ENCODE measurements at regions not wholly inside any gene's neighbourhood (a gene's known extent, or its start where the extent isn't known, plus 50 kb on each side); places are given as distances from the start of the nearest gene placed in this dataset.
"Not testable (repeated sequence)": the region's sequence is repeated elsewhere in the genome, so short reads cannot be mapped to it uniquely, and the experiment has no call there.

DNA sequence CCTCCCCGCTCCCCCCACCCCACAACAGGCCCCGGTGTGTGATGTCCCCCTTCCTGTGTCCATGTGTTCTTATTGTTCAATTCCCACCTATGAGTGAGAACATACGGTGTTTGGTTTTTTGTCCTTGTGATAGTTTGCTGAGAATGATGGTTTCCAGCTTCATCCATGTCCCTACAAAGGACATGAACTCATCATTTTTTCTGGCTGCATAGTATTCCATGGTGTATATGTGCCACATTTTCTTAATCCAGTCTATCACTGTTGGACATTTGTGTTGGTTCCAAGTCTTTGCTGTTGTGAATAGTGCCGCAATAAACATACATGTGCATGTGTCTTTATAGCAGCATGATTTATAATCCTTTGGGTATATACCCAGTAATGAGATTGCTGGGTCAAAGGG, 104.3 kb downstream of the MTPN start:
- not testable (repeated sequence) for DNase-seq

DNA sequence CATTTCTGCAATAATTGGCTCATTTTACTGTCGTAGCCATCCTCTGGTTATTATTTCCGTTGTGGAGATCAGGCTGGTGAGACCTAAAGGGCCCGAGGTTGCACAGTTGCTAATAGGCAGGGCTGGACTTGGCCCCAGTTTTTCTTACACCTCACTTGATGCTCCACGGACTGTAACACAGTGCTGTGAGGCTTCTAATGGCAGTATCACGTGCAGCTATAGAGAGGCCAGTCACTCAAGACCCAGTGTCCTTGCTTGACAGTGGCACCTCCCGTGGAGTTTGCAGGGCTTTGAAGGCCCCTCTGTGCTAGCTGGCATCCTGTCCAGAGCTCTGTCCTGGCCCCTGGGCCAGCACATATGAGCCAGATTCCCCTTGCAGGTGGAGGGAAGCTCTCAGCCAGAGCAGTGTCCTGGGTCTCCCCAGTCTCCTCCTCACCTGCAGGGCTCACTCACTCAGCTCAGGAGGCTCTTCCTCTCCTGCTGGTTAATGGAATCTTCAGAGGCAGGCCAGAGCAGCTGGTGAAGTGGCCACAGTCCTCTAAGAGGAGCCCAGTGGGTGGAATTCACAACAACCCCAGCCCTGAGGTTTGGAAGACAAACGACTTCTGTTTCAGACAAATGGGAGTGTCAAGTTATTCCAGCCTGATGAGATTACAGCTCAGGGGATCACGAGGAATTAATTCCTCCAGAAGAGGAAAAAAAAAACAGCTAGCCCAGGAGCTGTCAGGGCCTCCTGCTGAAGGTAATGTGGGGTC, 114.2 kb upstream of the FAM180A start:
- DNase-seq: no peak

DNA sequence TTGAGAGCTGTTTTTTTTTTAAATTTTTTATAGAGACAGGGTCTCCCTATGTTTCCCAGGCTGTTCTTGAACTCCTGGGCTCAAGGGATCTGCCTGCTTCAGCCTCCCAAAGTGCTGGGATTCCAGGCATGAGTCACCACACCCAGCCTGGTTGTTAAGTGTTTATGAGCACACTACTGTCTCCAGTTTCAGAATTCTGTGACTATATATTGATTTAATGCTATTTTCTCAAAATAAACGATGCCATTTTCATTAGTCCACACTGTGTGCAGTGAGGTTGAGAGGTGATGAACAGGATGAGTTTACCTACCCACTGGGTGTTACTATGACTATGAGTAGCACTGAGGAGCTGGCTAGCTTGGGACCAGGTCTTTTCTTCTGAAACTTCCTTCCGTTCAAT, 110.9 kb upstream of the FAM180A start:
- no peak for DNase-seq

DNA sequence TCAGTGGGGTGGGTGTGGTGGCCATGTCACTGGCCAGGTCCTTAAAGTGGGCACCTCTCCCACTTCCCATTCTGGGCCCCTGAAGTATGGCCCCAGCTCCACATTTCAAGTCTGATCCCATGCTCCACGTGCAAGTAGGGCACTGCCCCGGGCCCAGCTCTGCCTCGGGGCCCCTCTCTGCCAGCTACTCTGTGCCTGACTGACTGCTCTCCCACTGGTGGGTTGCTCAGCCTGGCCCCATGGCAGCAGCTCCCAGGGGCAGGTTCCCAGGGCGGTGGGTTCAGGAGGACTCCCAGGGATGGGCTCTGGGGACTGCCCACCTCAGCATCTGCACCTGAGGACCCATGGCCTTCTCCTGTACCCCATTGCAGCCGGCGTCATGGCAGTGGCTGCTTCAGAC, 110.2 kb upstream of the FAM180A start:
- DNase-seq: no peak

DNA sequence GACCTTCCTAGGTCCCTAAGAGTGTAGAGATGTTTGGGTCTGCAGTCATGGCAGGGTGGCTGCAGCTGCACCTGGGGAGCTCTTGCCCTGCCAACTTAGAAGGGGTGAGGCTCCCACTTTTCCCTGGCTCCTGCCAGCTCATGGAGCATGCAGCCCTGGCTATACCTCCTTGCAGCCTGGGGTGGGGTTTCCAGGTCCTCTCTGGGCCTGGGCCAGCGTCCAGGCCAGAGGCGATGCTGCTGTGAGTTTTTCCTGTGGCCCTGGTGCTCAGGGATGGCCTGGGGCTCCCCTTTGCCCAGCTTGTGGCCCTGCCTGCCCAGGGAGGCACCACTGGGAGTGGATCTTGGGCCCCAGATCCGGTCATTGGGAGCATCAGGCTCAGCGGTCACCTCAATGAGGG, 109.8 kb upstream of the FAM180A start:
- DNase-seq: no peak

DNA sequence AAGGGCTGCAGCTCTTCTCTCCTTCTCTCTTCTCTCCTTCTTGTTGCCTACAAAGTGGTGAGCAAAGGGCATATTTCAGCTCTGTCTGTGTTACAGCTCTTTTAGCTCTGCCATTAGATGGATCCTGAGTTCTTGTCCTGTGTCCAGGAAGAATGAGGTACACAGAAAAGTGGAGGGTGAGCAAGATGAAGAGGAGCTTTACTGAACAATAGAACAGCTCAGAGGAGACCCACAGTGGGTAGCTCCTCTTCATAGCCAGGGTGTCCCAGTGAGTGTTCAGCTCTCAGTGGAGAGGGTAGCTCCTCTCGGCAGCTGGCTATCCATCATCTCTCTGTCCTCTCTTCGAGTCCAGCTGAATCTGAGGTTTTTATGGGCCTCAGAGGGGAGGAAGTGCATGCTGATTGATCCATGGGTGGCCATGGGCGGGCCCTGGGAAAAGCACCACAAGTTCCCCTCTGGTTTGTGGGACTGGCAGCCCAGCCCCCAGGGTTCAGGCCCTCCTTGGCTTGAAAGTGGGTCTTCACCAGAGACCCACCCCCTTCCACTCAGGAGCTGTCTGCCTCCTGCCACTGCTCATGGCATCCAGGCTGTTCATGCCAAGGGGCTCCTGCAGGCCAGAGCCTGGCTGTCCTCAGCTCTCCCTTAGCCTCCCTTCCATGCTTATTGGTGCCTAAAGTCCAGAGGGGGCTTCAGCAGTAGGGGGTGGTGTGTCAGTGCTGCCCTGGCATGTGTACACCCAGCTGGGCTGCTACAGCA, 109.1 kb upstream of the FAM180A start:
- DNase-seq: no peak

DNA sequence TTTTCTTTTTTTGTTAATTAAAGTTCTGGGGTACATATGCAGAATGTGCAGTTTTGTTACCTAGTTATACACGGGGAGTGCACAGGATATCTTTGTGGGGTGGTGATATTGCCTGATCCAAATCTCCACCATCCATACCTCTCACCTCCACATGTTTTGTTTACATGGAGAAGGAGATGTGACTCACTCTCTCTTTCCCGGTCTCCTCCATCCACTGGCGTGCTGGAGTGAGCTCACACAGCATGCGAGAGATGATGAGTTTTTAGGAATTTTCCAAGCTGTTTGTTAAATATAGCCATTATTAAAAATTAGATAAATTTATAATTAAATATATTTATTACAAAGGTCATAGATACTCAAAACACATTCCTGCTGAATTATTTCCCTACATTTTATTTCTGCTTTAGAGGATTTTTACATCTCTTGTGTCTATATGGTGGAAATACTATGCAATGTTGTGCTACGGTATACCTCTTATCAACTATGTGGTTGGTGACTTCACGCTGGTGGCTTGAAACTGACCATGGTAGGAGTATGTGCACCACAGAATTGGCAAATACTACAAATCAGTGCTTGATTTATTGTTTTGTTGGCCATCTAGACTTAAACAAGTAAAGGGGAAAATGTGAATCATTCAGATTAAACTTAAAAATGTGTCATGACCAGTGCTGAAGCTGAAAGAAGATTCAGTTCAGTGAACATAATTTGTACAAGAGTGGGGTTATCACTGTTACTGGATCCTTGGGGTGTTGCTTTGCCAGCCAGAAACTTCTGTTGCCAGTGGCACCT, 107.9 kb upstream of the FAM180A start:
- DNase-seq: no peak

DNA sequence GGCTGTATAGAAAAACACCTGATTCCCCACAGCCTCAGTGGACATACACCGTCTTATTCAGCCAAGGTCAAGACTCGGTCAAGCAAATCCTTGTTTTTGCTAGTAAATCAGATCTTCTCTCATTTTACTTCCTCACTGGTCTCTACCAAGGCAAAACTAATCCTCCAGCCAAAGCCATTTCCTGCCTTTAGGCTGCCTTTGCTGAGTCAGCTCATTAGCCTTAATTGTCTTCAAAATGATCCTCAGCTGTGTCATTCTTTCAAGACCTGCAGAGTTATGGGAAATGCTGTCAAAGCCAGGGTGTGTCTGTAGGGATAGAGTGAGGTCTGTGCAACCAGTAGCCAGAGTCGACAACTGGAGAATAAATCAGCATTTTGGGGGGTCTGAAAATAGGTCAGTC, 107.2 kb upstream of the FAM180A start:
- DNase-seq: no peak

DNA sequence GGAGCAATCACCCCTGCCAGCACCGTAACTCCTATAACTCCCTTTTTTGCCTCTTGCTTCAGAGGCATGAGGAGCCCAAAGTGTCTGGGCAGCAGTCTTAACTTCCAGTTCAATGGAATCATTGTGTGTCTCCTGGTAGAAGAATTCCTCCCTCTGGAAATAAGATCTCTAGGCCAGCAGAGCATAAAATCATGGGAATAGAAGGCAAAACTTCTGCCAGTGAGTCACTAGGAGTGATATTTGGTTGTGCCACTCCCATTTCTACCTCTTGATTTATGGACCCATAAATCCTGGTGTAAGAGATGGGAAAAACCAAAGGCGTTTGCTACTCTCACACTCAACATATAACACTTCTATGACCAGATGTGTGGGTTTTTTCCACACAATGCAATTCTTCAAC, 104.9 kb upstream of the FAM180A start:
- DNase-seq: no peak

DNA sequence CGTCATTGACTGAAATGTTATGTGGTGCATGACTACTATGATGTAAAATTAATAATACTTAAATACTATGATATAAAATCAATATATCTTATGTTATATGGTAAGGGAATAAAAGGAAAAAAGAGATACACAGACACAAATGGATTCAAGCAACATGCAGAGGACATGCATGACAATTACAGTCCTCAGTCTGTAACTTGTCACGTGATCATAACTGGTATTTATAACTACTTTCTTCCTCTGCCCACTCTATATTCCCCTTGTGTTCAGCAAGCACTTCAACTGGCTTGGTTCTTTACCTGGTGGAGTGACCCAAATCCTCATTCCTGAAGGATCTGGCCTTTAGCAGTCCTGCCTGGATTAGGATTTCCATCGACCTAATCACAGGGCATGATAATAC, 104.4 kb upstream of the FAM180A start:
- no peak for DNase-seq

DNA sequence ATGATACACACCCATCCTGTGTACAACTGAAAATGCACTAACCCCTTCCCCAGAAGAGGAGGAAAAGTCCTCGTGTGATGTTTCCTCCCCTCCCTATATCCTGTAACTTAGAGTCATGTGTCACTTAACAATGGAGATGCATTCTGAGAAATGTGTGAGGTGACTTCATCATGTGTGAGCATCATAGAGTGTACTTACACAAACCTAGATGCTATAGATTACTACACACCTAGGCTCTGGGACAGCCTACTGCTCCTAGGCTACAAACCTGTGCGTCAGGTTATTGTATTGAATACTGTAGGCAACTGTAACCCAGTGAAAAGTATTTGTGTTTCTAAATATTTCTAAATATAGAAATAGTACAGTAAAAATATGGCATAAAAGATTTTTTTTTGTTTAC, 98.6 kb upstream of the FAM180A start:
- no peak for DNase-seq

DNA sequence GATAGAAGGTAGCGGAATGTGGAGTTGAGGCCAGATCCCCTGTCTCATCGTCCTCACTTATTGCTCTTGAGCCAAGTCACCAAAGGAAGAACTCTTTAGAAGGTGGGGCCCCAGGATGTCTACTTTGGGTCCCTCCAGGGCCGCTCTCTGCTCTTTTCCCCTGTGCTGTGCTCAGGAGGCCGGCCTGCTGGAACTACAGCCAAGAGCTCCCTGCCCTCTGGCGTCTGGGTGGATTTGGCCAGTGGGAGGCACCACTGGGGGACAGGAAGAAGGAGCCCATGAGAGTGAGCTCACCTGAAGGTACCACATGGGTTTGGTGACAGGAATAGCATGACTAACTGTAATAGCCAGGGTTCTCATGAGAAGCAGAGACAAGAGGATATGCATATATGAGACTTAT, 97.7 kb upstream of the FAM180A start:
- no peak for DNase-seq

DNA sequence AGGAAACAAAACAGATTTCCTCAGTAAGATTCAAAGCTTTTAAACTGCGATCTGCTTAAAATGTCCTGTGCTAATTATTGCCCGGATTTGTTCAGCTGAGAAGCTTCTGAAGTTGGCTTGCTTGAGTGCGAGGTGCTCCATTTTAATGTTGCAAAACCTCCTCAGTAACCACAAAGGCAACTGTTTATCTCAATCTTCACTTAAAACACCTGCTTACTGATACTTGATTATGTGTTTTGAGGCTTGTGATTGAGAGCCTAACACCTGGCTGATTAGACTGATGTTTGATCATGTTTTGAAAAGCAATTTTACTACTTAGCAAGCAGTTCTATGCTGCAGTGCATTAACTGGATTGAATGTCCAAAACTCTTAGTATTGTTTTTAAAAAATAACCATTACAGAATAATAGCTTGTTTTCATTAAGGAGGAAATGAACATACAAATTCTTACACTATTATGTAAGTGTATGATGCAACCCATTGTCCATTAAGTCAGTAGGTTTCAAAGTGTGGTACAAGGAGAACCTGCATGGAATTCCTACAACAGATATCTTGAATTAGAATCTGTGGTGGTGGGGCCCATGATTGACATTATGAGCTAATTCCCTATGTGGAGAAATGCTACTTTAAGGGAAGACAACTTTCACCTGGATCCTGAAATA, 96.9 kb upstream of the FAM180A start:
- no peak for DNase-seq

DNA sequence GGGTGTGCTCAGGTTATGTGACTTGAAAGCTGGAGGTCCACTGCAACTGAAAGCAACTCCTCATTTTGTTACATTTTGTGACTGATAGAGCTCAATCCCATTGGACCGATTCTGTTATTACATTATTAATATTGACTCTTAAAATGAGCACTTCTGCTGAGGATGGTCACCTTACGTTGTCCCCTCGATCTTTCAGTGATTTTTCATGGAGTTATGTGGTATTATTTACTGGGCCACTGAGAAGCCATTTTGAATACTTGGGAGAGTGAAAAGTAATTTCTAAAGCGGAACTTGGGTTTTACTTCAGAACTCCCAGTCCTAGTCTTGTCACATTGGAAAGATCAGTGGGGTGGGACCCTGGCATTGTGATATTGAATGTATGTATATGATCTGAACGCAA, 96.3 kb upstream of the FAM180A start:
- no peak for DNase-seq

DNA sequence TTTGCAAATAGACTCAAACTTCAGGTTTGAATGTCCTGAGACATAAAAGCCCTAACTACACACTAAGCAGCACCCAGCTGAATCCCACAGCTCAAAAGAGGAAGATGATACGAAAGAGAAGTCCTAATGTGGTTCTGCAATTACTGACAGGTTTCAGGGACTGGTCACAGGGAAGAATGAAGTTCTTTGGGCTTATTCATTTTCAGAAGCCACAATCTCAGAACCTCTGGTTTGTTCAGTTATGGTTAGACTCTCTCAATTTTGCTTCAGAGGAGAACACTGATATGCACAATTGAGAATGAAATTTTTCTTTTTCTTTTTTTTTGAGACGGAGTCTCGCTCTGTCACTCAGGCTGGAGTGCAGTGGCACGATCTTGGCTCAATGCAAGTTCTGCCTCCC, 94.6 kb upstream of the FAM180A start:
- peak; percentile 29 for DNase-seq

DNA sequence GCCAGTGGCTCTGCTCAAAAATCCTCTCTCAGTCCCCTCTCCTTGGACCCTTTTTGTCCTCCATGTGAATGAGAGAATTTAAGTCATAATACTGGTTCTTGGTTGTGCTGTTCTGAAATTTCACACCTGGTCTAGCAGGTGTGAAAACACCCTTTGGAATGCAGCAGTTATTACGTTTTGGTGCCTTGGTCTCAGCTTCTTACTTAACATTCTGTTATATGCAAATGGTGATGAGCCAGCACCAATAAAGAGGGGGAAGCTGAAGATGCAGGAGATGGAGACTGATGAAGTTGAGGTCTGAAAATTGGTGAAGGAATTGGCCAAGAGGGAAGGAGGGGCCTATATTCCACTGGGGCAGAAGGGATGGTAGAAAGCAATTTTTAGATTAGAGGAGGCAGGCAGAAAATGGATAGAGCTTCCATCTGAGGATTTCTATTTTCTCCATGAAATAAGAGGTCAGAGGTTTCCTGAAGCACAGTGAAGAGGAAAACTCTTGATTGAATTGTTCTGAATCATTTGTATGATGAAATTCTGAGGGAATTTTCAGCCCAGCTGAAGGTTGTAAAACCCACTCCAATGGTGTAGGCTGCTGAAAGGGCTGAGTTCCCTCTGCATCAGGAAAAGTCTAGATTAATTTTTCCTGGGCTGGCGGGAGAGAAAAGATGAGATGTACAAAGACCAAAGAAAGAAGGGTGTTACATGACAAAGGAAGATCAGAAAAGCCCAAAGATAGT, 94.0 kb upstream of the FAM180A start:
- no peak for DNase-seq

DNA sequence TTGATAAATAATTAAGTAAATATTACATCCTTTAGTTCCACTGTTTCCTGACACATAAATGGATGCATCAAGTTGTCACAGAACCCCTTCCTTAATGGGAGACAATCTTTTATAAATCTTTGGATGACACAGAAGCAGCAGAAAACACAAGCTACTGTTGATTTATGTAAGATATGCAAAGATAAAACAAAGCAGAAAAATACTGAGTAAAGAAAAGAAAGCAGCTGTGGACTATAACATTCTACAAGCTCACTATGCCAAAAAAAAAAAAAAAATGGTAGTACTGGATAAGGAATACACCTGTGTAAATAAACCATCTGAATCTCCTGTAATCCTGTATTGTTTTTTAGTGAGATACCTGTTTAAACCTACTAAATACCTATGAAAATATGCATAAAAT, 92.0 kb upstream of the FAM180A start:
- DNase-seq: no peak

DNA sequence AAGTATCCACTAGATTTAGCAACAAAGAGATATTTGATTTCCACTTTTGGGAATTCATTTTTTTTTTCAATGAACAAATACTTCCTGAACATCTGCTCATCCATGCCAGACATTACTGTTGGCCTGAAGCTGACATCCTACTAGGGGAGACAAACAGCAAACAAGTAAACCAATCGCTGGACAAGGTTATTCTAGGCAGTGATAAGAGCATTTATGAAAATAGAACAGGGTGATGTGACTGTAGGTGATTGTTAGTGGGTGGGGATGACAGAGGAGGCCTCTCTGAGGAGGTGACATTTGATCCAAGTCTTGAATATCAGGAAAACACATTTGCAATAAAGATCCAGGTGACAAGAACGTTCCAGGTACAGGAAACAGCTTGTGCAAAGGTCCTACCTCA, 89.1 kb upstream of the FAM180A start:
- DNase-seq: no peak

DNA sequence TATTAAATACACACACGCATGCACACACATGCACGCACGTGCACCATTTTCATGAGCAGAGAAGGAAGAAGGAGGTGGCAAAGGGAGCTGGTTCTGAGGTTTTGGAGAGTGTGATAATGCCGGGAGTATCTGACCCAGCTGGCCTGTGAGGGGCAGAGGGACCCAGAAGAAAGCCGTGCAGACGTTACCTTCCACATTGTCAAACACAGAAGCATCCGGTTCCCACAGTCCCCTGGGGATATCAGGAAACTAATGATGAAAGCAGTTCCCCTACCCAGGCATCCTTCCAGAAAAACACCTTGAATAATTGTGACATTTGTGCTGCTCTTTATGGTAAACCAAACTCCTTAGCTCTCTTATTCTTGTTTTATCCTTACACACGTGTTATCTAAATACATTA, 85.7 kb upstream of the FAM180A start:
- DNase-seq: no peak

DNA sequence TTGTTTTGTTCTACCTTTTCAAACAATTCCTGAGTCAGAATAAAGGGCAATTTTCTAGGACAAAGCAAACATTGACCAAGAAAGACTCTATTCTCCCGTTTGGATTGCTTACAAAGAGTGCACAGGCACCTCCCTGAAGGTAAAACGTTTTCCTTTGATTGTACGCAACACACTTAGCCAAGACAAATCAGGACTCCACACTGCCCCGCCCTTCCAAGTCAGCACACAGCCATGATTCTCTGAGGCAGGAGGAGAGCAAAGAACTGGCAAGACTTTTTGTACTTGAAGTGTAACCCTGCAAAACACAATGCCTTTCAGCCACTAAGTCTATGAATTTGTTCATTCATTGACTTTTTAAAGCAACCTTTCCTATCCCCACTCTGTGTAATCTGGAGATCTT, 85.0 kb upstream of the FAM180A start:
- no peak for DNase-seq

DNA sequence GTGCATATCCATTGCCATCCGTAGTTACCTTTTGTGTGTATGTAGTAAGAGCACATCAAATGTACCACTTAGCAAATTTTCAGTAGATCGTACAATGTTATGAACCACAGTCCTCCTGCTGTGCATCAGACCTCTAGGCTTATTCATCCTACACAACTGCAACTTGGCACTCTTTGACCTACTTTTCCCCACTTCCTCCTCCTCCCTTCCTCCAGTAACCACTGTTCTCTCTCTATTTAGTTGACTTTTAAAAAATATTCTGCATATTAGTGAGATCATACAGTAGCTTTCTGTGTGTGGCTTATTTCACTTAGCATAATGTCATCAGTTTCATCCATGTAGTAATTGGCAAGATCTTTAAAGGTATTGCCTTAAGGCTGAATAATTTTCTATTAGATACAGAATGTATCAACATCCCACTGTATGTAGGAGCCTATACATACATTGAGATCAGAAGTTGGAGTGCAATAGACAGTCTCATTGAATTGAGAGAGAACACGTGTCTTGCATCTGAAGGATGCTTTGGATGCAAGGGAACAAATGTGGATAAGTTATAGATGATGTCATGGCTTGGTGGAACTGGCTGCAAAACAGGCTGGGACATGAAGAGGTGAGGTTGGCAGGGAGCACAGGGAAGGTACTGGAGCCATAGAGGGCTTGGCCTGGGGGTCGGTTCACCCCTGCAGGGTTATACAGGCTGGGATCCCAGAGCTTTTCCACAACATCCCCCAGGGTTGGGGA, 83.0 kb upstream of the FAM180A start:
- DNase-seq: no peak

DNA sequence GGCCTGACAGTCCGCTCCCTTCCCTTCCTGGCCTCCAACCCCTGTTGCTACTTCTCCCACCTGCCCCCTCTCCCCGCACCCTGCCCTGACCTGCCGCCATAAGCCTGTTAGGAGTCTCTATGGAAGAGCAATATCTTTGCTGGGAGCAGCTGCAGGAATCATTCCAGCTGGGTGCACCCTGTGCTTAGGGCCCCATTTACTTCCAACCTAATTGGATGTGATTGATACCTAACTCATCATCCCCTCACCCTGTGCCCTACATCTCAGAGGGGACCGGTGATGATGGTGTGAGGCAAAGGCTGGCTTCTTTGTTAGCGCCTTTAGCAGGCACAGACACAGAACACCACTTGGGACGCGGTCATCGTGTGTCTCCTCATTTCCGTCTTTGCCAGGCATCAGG, 80.0 kb upstream of the FAM180A start:
- no peak for DNase-seq
